SK-N-SH treated with all-trans-retinoic acid at 6 μM for 48 hours (cell line): ENCODE measurements at regions not wholly inside any gene's neighbourhood (a gene's known extent, or its start where the extent isn't known, plus 50 kb on each side); places are given as distances from the start of the nearest gene placed in this dataset.

Source experiments
- ATAC-seq: fragments of 200-7000 bp; cut with Tn5 transposase; 3 replicates; pipeline ENCODE4 v1.9.1; 2020; ENCODE audit warnings: mild to moderate bottlenecking, moderate library complexity
- ARNTL ChIP-seq: fragments of 450-650 bp; formaldehyde crosslinking; IDR thresholded peaks from 2 replicates; pipeline ENCODE4 v1.5.0; 2020; ENCODE audit warnings: low read depth, mild to moderate bottlenecking, moderate library complexity, borderline replicate concordance
- CSDC2 ChIP-seq: fragments of 250-450 bp; sonication (Bioruptor Pico); IDR thresholded peaks from 2 replicates; pipeline ENCODE4 v1.5.0; 2020; ENCODE audit warnings: mild to moderate bottlenecking, moderate library complexity
- CSRNP3 ChIP-seq: fragments of 250-450 bp; sonication (Bioruptor Pico); IDR thresholded peaks from 2 replicates; pipeline ENCODE4 v1.5.1; 2021; ENCODE audit warnings: mild to moderate bottlenecking, moderate library complexity
- ESRRG ChIP-seq: fragments of 250-450 bp; sonication (Bioruptor Pico); IDR thresholded peaks from 2 replicates; pipeline ENCODE4 v1.6.1; 2021; ENCODE audit warnings: mild to moderate bottlenecking
- GLIS3 ChIP-seq: fragments of 250-450 bp; sonication (Bioruptor Pico); IDR thresholded peaks from 2 replicates; pipeline ENCODE4 v1.5.0; 2020; ENCODE audit warnings: mild to moderate bottlenecking, moderate library complexity
- OSR1 ChIP-seq: fragments of 250-450 bp; sonication (Bioruptor Pico); IDR thresholded peaks from 2 replicates; pipeline ENCODE4 v1.8.0; 2022; ENCODE audit warnings: moderate library complexity, mild to moderate bottlenecking, inconsistent platforms
- PPARA ChIP-seq: fragments of 250-450 bp; sonication (Bioruptor Pico); IDR thresholded peaks from 2 replicates; pipeline ENCODE4 v1.5.0; 2020; ENCODE audit warnings: mild to moderate bottlenecking, borderline replicate concordance
- RARB ChIP-seq: fragments of 250-450 bp; sonication (Bioruptor Pico); IDR thresholded peaks from 2 replicates; pipeline ENCODE4 v1.8.0; 2021; ENCODE audit warnings: mild to moderate bottlenecking, moderate library complexity
- SNAI2 ChIP-seq: fragments of 250-450 bp; sonication (Bioruptor Pico); IDR thresholded peaks from 2 replicates; pipeline ENCODE4 v1.5.0; 2020; ENCODE audit warnings: mild to moderate bottlenecking, moderate library complexity
- TCF4 ChIP-seq: fragments of 250-450 bp; sonication (Bioruptor Pico); IDR thresholded peaks from 2 replicates; pipeline ENCODE4 v1.8.0; 2021; ENCODE audit warnings: mild to moderate bottlenecking, moderate library complexity, borderline replicate concordance
- TOX ChIP-seq: fragments of 250-450 bp; sonication (Bioruptor Pico); IDR thresholded peaks from 2 replicates; pipeline ENCODE4 v1.8.0; 2021; ENCODE audit warnings: mild to moderate bottlenecking, moderate library complexity, borderline replicate concordance
- ZC3H10 ChIP-seq: fragments of 250-450 bp; sonication (Bioruptor Pico); IDR thresholded peaks from 2 replicates; pipeline ENCODE4 v1.5.1; 2021; ENCODE audit warnings: mild to moderate bottlenecking, moderate library complexity
- ZFP3 ChIP-seq: fragments of 250-450 bp; sonication (Bioruptor Pico); IDR thresholded peaks from 2 replicates; pipeline ENCODE4 v1.5.0; 2020; ENCODE audit warnings: mild to moderate bottlenecking, moderate library complexity
- ZFP30 ChIP-seq: fragments of 450-650 bp; formaldehyde crosslinking; IDR thresholded peaks from 2 replicates; pipeline ENCODE4 v1.5.0; 2022; ENCODE audit warnings: mild to moderate bottlenecking, moderate library complexity
- ZNF565 ChIP-seq: fragments of 450-650 bp; formaldehyde crosslinking; conservative IDR thresholded peaks from 2 replicates; pipeline ENCODE4 v1.5.0; 2020; ENCODE audit warnings: low read depth, mild to moderate bottlenecking, moderate library complexity
- ZNF70 ChIP-seq: fragments of 450-650 bp; formaldehyde crosslinking; IDR thresholded peaks from 2 replicates; pipeline ENCODE4 v1.5.0; 2020; ENCODE audit warnings: mild to moderate bottlenecking, moderate library complexity
- ZNF8 ChIP-seq: fragments of 450-650 bp; formaldehyde crosslinking; IDR thresholded peaks from 2 replicates; pipeline ENCODE4 v1.5.0; 2020; ENCODE audit warnings: mild to moderate bottlenecking, moderate library complexity
- TF ChIP-seq, protein P1 (sequence below): fragments of 250-450 bp; sonication (Bioruptor Pico); IDR thresholded peaks from 2 replicates; pipeline ENCODE4 v1.8.0; 2021; ENCODE audit warnings: low read depth, mild to moderate bottlenecking, moderate library complexity, borderline replicate concordance
- TF ChIP-seq, protein P2 (sequence below): fragments of 250-450 bp; sonication (Bioruptor Pico); IDR thresholded peaks from 2 replicates; pipeline ENCODE4 v1.8.0; 2020; ENCODE audit warnings: mild to moderate bottlenecking, moderate library complexity, borderline replicate concordance
- TF ChIP-seq, protein P3 (sequence below): fragments of 250-450 bp; sonication (Bioruptor Pico); IDR thresholded peaks from 2 replicates; pipeline ENCODE4 v1.5.0; 2020; ENCODE audit warnings: mild to moderate bottlenecking, moderate library complexity
- TF ChIP-seq, protein P4 (sequence below): fragments of 250-450 bp; sonication (Bioruptor Pico); IDR thresholded peaks from 2 replicates; pipeline ENCODE4 v1.5.1; 2020; ENCODE audit warnings: low read depth, mild to moderate bottlenecking, moderate library complexity

GRCh38 chr2:120522151-120522751 lies 176.3 kb downstream of the INHBB start:
- TF ChIP-seq CSRNP3, result no peak
- TF ChIP-seq, protein P1, sequence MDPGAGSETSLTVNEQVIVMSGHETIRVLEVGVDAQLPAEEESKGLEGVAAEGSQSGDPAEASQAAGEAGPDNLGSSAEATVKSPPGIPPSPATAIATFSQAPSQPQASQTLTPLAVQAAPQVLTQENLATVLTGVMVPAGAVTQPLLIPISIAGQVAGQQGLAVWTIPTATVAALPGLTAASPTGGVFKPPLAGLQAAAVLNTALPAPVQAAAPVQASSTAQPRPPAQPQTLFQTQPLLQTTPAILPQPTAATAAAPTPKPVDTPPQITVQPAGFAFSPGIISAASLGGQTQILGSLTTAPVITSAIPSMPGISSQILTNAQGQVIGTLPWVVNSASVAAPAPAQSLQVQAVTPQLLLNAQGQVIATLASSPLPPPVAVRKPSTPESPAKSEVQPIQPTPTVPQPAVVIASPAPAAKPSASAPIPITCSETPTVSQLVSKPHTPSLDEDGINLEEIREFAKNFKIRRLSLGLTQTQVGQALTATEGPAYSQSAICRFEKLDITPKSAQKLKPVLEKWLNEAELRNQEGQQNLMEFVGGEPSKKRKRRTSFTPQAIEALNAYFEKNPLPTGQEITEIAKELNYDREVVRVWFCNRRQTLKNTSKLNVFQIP, result no peak
- no peak for TF ChIP-seq ARNTL
- no peak for TF ChIP-seq ZNF8 (CRISPR knock-in tag)
- TF ChIP-seq OSR1 (CRISPR knock-in tag), result no peak
- TF ChIP-seq, protein P2, sequence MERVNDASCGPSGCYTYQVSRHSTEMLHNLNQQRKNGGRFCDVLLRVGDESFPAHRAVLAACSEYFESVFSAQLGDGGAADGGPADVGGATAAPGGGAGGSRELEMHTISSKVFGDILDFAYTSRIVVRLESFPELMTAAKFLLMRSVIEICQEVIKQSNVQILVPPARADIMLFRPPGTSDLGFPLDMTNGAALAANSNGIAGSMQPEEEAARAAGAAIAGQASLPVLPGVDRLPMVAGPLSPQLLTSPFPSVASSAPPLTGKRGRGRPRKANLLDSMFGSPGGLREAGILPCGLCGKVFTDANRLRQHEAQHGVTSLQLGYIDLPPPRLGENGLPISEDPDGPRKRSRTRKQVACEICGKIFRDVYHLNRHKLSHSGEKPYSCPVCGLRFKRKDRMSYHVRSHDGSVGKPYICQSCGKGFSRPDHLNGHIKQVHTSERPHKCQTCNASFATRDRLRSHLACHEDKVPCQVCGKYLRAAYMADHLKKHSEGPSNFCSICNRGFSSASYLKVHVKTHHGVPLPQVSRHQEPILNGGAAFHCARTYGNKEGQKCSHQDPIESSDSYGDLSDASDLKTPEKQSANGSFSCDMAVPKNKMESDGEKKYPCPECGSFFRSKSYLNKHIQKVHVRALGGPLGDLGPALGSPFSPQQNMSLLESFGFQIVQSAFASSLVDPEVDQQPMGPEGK (CRISPR knock-in tag), result no peak
- TF ChIP-seq TCF4 (CRISPR knock-in tag), result no peak
- TF ChIP-seq ZNF565 (CRISPR knock-in tag), result no peak
- no peak for TF ChIP-seq TOX (CRISPR knock-in tag)
- TF ChIP-seq SNAI2, result no peak
- no peak for TF ChIP-seq RARB (CRISPR knock-in tag)
- no peak for ATAC-seq

DNA sequence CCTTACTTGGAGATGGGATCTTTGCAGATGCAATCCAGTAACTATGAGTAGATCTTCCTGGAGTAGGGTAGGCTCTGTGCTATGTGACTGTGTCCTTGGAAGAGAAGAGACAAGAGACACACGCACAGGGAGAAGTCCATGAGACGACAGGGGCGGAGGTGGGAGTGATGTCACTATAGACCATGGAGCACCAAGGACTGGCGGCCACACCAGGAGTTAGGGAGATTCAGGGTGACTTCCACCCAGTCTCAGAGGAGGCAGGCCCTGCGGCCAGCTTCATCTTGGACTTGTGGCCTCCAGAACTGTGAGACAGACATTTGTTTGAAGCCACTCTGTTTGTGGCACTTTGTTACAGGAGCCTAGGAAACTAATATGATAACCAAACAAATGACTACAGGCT lies 177.8 kb downstream of the INHBB start:
- ATAC-seq, result no peak
- TF ChIP-seq, protein P3, sequence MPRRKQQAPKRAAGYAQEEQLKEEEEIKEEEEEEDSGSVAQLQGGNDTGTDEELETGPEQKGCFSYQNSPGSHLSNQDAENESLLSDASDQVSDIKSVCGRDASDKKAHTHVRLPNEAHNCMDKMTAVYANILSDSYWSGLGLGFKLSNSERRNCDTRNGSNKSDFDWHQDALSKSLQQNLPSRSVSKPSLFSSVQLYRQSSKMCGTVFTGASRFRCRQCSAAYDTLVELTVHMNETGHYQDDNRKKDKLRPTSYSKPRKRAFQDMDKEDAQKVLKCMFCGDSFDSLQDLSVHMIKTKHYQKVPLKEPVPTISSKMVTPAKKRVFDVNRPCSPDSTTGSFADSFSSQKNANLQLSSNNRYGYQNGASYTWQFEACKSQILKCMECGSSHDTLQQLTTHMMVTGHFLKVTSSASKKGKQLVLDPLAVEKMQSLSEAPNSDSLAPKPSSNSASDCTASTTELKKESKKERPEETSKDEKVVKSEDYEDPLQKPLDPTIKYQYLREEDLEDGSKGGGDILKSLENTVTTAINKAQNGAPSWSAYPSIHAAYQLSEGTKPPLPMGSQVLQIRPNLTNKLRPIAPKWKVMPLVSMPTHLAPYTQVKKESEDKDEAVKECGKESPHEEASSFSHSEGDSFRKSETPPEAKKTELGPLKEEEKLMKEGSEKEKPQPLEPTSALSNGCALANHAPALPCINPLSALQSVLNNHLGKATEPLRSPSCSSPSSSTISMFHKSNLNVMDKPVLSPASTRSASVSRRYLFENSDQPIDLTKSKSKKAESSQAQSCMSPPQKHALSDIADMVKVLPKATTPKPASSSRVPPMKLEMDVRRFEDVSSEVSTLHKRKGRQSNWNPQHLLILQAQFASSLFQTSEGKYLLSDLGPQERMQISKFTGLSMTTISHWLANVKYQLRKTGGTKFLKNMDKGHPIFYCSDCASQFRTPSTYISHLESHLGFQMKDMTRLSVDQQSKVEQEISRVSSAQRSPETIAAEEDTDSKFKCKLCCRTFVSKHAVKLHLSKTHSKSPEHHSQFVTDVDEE (CRISPR knock-in tag), result no peak
- TF ChIP-seq ZNF8 (CRISPR knock-in tag) (no peak), SNAI2 (no peak), ZNF70 (CRISPR knock-in tag) (no peak), TOX (CRISPR knock-in tag) (no peak), CSDC2 (CRISPR knock-in tag) (no peak)

DNA sequence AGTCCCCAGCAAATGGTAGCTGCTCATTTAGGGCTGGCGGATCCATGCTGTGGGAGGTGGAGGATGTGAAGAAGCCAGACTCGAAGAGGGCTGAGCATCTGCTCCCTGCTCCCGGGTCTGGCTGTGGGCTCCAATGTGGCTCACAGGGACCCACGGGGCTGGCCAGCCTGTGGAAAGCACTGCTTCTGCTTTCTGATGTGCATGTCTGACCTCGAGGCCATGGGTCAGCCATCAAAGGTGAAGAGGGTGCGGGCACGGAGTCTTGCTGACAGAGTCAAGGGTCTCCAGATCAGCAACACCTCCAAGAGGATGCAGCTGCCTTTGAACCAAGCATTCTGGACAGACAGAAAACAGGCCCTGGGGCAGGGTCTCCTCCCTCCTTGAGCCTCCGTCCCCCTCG lies 178.2 kb downstream of the INHBB start:
- no peak for ATAC-seq
- TF ChIP-seq PPARA (CRISPR knock-in tag) (no peak), CSRNP3 (no peak), ZNF70 (CRISPR knock-in tag) (no peak), ESRRG (CRISPR knock-in tag) (no peak), SNAI2 (no peak), TOX (CRISPR knock-in tag) (no peak), ZC3H10 (CRISPR knock-in tag) (no peak), ZFP3 (CRISPR knock-in tag) (no peak), ZNF565 (CRISPR knock-in tag) (no peak), OSR1 (CRISPR knock-in tag) (no peak), CSDC2 (CRISPR knock-in tag) (no peak), GLIS3 (CRISPR knock-in tag) (no peak), ZFP30 (CRISPR knock-in tag) (no peak), TCF4 (CRISPR knock-in tag) (no peak), ARNTL (no peak)
- TF ChIP-seq, protein P4, sequence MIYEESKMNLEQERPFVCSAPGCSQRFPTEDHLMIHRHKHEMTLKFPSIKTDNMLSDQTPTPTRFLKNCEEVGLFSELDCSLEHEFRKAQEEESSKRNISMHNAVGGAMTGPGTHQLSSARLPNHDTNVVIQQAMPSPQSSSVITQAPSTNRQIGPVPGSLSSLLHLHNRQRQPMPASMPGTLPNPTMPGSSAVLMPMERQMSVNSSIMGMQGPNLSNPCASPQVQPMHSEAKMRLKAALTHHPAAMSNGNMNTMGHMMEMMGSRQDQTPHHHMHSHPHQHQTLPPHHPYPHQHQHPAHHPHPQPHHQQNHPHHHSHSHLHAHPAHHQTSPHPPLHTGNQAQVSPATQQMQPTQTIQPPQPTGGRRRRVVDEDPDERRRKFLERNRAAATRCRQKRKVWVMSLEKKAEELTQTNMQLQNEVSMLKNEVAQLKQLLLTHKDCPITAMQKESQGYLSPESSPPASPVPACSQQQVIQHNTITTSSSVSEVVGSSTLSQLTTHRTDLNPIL (CRISPR knock-in tag), result no peak
- TF ChIP-seq, protein P2 (CRISPR knock-in tag), result no peak
- TF ChIP-seq, protein P3 (CRISPR knock-in tag), result no peak
